ENCODE measurements at regions not wholly inside any gene's neighbourhood (a gene's known extent, or its start where the extent isn't known, plus 50 kb on each side); places are given as distances from the start of the nearest gene placed in this dataset.

GRCh38 chr1:244969355-244970235 lies 105.3 kb upstream of the HNRNPU start:
- DNase-seq: peak; percentile 67

GRCh38 chr1:244968881-244969280 lies 104.5 kb upstream of the HNRNPU start:
- no peak for DNase-seq

GRCh38 chr1:244968471-244968871 lies 104.1 kb upstream of the HNRNPU start:
- no peak for DNase-seq

GRCh38 chr1:244967159-244967558 lies 102.8 kb upstream of the HNRNPU start:
- DNase-seq: no peak

- DNase-seq: no peak
Measured at GRCh38 chr1:244965185-244966030, 101.1 kb upstream of the HNRNPU start.

- no peak for DNase-seq
Measured at GRCh38 chr1:244964112-244964971, 100.0 kb upstream of the HNRNPU start.

GRCh38 chr1:244963231-244963826 lies 99.0 kb upstream of the HNRNPU start:
- no peak for DNase-seq

GRCh38 chr1:244962130-244962529 lies 97.8 kb upstream of the HNRNPU start:
- no peak for DNase-seq

- no peak for DNase-seq
Measured at GRCh38 chr1:244960904-244961303, 96.6 kb upstream of the HNRNPU start.

GRCh38 chr1:244958593-244958992 lies 94.2 kb upstream of the HNRNPU start:
- DNase-seq: no peak

GRCh38 chr1:244957525-244957924 lies 93.2 kb upstream of the HNRNPU start:
- no peak for DNase-seq

GRCh38 chr1:244957122-244957521 lies 92.8 kb upstream of the HNRNPU start:
- DNase-seq: no peak

GRCh38 chr1:244955661-244956060 lies 91.3 kb upstream of the HNRNPU start:
- no peak for DNase-seq

- no peak for DNase-seq
Measured at GRCh38 chr1:244954359-244954758, 90.0 kb upstream of the HNRNPU start.

- no peak for DNase-seq
Measured at GRCh38 chr1:244953901-244954300, 89.6 kb upstream of the HNRNPU start.

- no peak for DNase-seq
Measured at GRCh38 chr1:244952940-244953339, 88.6 kb upstream of the HNRNPU start.

GRCh38 chr1:244952280-244952933 lies 88.1 kb upstream of the HNRNPU start:
- DNase-seq: no peak

- no peak for DNase-seq
Measured at GRCh38 chr1:244948416-244948815, 84.1 kb upstream of the HNRNPU start.

- no peak for DNase-seq
Measured at GRCh38 chr1:244945109-244945671, 80.8 kb upstream of the HNRNPU start.

GRCh38 chr1:244941121-244941520 lies 76.8 kb upstream of the HNRNPU start:
- DNase-seq: no peak

- no peak for DNase-seq
Measured at GRCh38 chr1:244937099-244937498, 72.8 kb upstream of the HNRNPU start.

Data from NCI-H748 treated with DMSO at 0.1 percent for 48 hours (cell line).